Renal cortex interstitium (tissue), 11 donors: ENCODE measurements at regions not wholly inside any gene's neighbourhood (a gene's known extent, or its start where the extent isn't known, plus 50 kb on each side); places are given as distances from the start of the nearest gene placed in this dataset.
"Not testable (repeated sequence)": the region's sequence is repeated elsewhere in the genome, so short reads cannot be mapped to it uniquely, and the experiment has no call there.

ENCODE experiments used
- DNase-seq, 11 donors: peaks; one replicate each; pipeline ENCODE4 v3.0.0-alpha.2; 2013; ENCODE audit warnings: low read depth in 9 of 11, low spot score in 4 of 11; ENCODE audit errors: extremely low read depth in 1 of 11

DNA sequence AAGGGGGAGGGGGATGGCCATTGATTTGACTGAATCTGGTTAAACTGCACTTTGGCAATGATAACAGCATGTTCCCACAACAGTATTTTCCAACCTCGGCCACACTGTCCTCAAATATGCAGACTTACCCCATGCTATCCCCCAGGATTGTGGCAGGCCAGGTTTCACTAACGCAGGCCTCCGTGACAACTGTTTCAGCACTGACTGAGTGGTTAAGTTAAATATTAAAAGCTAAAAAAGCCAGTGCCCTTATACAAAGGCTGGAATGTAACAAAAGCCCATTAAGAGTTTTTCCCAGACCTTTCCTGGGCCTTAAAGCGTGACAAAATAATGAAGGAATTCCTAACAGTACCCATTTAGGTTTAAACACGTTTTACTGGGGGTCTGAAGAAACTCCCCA lies 202.9 kb downstream of the USP25 start:
- DNase-seq: peak in 4 of 11 donors; percentile 15 to 39 (median 30)

GRCh38 chr21:15935530-15935929 lies 205.7 kb downstream of the USP25 start:
- DNase-seq: no peak

DNA sequence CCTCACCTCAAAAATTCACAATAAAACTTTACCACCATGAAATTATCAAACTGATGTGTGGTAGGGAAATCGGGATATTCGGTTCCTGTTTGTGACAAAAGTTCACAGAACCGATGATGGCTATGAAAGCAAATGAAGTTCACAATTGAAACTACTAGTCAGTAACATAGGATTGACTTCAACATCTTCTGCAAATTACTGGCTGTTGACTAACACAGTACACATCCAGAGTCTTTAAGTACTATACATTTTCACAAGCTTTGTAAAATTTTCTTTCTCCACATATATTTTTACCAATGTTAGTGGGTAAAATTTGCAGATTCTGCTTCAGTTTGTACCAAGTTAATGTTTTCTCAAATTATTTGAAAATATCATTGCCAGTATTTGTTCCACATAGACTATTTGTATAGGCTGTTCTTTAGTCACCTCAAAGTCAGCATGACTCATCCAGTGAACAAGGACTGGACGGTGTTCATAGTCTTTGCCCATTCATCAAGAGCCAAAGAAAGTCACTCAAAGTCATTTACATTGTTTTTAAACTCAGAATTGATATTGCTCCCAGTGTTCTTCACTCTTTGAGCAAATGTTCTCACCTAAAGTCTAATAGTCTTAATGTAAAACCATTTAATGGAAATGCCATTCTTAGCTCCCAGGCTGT lies 213.4 kb downstream of the USP25 start:
- no peak for DNase-seq

DNA sequence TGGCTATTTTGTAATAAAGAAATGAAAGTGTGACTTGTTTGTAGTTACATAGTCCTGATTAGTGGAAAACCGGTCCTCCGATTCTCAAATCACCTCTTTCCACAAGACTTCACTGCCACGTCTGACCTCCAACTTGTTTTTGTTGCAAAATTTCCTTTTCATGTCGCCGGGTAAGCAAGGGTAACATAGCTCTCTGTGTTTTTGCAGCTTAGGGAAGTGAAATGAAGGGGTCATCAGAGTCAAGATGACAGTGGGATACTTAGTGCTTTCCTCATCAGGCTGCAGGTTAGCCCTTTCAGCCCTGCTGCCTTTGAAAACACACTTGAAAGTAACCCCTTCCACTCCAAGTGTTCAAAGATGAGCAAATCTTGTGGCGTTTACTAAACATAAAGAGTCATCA lies 217.9 kb downstream of the USP25 start:
- no peak for DNase-seq

DNA sequence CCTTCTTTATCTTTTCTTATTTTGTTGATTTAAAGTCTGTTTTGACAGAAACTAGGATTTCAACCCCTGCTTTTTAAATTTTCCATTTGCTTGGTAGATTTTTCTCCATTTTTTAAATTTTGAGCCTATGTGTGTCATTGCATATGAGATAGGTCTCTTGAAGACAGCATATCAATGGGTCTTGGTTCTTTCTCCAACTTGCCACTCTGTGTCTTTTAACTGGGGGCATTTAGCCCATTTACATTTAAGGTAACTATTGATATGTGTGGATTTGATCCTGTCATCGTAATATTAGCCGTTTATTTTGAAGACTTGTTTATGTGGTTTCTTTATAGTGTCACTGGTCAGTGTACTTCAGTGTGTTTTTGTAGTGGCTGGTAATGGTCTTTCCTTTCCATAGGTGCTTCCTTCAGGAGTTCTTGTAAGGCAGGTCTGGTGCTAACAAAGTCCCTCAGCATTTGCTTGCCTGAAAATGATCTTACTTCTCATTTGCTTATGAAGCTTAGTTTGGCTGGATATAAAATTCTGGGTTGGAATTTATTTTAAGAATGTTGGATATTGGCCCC lies 223.9 kb downstream of the USP25 start:
- no peak for DNase-seq

DNA sequence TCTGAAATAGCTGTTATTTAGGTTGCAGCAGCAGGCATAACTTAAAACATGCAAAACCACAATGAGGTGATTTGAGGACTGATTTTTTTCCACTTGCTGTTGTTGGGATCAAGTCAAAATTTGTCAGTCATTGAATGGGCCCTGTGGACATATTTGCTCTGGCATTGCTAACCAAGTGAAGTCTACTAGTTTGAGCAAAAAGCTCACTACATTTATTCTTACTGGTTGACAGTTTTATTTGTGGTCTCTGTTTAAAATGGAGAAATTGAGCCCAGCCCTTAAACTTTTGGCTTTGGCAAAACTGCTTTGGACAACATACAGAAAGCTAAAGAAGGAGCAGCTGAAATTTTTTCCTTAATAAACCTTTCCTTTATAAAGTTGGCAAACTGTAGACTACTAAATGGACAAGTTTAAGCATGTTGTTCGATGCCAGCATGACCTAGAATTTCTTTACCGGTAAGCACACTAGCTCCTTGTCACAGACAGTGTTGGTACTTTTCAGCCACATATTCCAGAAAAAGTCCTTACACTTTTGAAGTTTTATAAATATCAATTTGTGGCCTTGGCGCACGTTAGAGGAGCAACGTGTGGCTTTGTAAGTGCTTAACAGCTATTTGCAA lies 234.6 kb downstream of the USP25 start:
- no peak for DNase-seq

- DNase-seq: no peak
These were observed 236.4 kb downstream of the USP25 start for GRCh38 chr21:15966231-15966630.

GRCh38 chr21:15966651-15967050 lies 236.9 kb downstream of the USP25 start:
- DNase-seq: no peak

- no peak for DNase-seq
These were observed 237.9 kb downstream of the USP25 start for GRCh38 chr21:15967661-15968060.

- no peak for DNase-seq
These were observed 239.1 kb downstream of the USP25 start for GRCh38 chr21:15968776-15969310.

DNA sequence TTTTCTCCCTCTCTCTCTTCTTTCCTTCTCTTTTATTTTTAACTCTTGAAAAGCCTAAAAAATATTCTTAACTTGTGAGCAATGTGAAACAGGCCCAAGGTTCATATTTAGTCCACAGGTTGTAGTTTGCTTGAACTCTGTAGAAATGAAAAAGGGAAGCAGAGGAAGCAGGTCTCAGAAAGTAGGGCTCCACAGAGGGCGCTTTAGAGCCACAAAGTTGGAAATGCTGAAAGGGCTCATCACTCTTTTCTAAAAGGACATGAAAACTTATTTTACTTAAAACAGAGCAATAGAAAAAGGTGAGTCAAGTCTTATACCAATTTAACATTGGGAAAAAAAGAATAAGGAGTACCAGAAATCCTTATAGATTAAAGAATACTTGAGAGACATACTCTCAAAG lies 247.0 kb downstream of the USP25 start:
- no peak for DNase-seq

- no peak for DNase-seq
These were observed 248.5 kb downstream of the USP25 start for GRCh38 chr21:15978215-15978738.

- not testable (repeated sequence) for DNase-seq
These were observed 249.7 kb downstream of the USP25 start for GRCh38 chr21:15979493-15979892.

DNA sequence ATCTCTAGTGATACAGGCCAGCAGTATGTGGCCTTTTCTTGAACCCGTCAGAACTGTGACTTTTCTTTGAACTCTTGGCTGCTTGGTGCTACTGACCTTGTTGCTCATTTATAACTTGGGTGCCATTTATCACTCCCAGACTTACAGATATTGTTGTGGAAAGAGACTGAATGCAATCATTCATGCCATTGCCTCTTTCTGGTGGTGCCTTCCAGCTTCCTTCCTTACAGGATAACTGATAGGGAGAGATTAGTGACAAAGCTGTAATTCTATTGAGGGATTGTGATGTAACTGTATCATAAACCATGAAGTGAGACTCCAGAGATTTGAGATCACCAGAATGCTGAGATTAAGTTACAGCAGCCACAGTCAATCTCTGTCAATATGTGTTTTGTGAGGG lies 256.5 kb downstream of the USP25 start:
- peak in 9 of 11 donors; percentile 18 to 49 (median 33) for DNase-seq

DNA sequence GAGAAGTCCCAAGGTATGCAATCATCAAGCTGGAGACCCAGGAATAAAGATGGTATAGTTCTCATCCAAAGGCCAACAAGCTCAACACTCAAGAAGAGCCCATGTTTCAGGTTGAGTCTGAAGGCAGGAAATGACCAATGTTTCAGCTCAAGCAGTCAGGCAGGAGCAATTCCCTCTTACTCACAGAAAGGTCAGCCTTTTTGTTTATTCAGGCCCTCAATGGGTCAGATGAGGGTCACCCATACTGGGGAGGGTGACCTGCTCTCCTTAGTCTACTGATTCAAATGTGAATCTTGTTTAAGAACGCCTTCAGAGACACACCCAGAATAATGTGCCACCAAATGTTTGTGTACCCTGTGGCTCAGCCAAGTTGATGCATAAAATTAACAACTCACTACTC lies 262.4 kb downstream of the USP25 start:
- DNase-seq: no peak

- no peak for DNase-seq
These were observed 264.2 kb downstream of the USP25 start for GRCh38 chr21:15993951-15994350.

DNA sequence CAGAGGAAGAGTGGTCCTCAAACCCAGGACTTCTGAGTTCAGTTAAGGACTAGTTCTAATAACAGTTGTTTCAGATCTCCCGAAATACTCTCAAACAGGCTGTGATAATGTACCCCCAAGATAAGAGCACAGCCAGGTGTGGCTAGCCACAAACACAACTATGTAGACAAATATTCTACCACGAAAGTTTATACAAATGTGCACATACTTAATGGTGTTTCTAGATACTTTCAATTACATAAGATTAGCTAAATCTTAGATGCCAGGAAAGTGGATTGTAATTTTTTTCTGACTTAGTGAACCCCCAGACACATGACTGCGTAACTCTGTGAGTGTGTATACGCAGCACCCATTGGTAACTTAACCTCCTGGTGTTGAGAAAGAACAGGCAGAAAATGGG lies 270.0 kb downstream of the USP25 start:
- no peak for DNase-seq

DNA sequence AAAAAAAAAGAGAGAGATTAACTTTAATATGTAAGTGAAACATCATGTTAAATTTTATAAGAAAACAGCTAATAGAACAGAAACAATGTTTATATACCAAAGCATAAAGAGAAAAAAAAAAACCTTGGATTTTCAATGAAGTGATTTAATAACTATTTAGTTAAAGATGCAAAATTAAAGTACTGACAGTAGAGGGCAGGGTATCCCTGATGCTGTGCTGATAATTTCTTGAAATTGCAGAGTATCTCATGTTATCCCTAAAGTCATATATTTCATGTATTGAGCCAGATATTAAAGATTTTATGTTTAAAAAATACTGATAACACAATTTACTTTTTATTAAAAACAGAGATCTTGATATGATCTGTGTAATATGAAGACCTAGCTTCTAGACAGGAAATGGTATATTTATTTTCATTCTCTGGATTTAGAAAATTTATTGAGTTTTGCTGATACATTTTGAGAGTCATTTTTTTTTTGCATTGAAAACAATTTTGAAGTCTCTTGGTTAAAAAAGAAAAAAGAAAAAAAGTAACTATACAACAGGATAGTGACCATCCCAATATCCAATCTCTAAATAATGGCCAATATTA lies 273.2 kb downstream of the USP25 start:
- no peak for DNase-seq

DNA sequence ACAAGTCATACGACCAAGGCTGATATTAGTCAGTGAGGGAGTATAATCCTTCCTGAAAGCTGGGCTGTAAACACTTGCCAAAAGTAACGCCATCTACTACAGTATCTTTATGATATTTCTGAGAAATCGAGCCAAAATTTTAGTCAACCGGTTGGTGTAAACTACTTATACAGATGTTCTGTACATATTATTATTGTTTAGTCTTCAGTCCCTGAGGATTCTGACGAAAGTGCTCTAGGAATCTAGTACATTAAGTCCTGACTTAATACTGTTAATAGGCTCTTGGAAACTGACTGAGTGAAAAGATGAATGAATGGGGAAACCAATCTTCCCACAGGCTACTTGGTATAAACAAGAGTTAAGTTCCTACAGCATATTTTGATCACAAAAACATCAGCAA lies 274.3 kb downstream of the USP25 start:
- DNase-seq: no peak

GRCh38 chr21:16004523-16004922 lies 274.7 kb downstream of the USP25 start:
- no peak for DNase-seq
